HG02610 (cell line): ENCODE measurements at regions not wholly inside any gene's neighbourhood (a gene's known extent, or its start where the extent isn't known, plus 50 kb on each side); places are given as distances from the start of the nearest gene placed in this dataset.

Source experiments
- ATAC-seq: cut with Tn5 transposase; IDR thresholded peaks from one replicate; pipeline ENCODE4 v1.9.1; 2021; ENCODE audit warnings: mild to moderate bottlenecking, moderate library complexity; ENCODE audit not compliant: unreplicated experiment

DNA sequence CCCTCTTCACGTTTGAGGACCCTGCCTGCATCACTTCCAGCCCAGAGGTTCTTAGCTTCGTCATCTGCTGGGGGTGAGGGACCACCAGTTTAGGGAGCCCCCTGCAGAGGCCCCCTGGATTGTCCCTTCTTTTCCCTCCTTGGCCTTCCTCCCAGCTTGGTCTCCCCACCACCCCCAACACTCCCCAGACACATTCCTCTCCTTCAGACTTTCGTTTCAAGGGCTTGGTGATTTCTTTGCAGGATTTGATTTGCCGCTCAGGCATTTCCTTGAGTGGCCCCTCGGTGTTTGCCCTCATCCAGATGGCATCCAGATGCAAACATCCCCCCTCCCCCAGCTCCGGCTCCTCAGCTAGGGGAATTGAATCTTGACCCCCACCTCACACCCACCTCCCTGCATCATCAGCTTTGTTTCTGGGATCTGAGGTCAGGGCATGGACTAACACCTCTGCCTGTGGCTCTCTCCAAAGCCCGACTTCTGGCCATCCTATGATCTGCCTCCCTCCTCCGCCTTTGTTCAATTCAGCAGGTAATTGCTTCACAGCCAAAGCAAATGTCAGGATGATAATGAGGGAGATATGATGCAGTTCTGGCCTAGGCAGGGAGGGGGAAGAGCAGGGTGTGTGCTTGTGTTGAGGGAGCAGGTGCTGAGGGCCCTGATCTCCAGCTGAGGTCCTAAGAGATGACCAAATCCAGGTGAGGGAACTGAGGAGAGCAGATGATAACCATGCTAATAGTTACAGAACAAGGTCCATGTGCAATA, 141.5 kb downstream of the VEGFA start:
- no peak for ATAC-seq

DNA sequence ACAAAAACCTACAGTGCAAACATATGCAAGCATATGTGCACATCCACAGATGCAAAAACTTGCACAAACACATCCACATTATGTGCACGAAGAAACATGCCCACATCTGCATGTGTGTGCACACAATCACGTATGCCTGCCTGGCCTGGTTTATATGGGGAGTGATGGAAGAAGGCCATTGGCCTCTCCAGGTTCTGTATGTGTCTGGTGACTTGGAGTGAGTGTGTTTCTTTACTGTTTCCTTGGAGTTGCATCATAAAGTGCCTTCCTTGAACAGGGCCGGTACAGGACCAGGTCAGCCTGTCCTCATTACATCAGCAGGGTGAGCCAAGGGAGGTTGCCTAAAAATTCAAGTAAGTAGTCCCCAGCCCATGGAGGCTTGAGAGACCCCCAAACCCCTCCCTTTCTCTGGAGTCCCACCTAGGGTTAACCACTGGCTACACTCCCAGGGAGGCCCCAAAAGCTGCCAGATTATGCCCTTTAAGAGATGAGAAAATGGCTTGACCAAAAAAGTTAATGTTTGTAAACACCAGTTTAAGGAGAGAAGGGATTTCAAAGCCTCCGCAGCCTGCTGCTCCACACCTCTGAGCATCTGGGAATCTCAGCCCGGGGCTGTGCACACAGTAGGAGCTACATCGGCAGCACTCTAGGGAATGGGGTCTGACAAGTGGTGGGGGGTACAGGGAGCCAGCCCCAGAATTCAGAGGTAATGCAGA, 140.8 kb downstream of the VEGFA start:
- ATAC-seq: no peak

DNA sequence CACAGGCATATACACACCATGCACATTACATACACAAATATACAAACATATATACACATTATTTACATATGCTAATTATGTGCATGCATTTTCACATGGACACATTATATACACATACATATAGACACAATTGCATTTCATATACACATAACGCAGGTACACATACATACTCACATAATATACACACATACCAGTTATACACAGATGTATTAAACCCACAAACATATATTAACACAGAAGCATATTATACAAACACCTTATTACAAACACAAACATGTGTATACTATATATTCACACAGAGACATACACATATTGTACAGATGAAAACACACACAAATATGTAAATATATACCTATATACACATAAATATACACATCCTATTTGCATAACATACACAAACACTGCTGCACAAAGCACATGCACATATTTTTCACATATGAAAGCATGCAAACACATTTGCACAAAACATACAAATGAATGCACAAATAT, 140.2 kb downstream of the VEGFA start:
- no peak for ATAC-seq

DNA sequence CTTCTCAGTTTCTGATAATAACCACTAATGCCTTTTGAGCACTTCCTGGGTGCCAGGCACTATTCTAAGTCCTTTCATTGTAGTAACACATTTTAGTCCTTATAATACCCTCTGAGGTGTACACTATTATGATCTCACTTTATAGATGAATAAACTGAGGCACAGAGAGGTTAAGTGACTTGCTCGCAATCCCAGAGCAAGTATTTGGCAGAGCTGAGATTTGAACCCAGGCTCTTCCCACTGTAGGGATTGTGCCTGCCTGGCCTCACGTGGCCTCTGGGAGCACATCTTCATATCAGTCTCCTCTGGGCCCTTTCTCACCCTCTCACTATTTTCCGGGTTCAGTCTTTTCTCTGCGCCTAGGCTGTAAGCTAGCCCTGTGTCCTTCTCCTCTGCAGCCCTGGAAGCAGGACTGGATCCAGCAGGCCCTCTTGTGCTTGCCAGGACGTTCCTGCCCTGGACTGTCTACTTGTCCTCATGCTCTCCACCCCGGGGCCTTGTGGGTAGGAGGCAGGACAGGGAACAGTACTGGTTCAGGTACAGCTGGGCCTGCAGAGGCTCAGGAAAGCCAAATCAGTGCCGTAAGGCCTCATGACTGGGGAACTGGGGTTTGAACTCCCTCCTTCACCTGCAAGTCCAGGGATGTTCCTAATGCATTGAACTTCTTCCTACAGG, 139.6 kb downstream of the VEGFA start:
- no peak for ATAC-seq

DNA sequence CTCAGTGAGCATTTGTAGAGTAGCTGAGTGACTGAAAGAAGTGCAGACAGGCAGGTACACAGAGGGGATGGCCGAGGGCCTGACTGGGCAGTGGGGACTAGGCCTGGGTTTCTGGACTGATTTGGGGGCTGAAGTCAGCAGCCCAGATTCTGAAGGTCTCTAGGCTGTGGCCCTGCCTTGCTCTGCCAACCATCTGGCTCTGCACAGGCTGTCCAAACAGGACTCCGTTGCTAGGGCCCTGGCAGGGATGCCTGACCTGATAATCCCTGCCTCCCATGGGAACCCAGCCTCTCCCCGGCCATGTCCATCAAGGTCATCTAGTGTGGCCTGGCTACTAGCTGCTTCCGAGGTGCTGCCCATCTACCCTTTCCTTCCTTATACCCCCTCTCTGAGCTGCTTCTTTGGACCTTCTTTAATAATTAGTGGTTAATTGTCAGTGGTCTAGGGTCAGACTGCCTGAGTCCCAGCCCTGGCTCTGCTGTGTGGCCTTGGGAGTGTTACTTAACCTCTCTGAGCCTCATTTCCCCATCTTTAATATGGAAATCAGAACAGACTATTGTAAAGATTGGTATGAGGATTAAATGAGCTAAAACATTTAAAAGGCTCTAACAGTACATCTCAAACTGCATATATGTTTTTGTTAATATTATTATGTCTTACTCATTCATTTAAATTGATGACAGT, 137.9 kb downstream of the VEGFA start:
- no peak for ATAC-seq

DNA sequence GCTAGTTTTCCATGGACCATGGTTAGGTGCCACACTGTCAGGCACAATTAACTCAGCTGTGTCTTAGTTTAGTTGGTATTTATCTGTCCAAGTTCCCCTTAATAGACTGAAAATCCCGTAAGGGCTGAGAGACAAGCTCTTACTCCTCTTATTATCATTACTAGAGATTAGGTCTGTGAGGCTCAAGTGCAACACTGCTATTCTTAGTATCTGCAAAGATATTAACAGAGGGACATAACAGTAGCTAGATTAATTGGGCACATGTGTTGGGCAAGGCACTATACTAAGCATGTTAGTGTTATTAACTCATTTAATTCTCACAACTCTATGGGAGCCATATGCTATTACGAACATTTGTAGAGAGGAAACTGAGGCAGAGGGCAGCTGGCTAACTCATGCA, 137.3 kb downstream of the VEGFA start:
- ATAC-seq: no peak

DNA sequence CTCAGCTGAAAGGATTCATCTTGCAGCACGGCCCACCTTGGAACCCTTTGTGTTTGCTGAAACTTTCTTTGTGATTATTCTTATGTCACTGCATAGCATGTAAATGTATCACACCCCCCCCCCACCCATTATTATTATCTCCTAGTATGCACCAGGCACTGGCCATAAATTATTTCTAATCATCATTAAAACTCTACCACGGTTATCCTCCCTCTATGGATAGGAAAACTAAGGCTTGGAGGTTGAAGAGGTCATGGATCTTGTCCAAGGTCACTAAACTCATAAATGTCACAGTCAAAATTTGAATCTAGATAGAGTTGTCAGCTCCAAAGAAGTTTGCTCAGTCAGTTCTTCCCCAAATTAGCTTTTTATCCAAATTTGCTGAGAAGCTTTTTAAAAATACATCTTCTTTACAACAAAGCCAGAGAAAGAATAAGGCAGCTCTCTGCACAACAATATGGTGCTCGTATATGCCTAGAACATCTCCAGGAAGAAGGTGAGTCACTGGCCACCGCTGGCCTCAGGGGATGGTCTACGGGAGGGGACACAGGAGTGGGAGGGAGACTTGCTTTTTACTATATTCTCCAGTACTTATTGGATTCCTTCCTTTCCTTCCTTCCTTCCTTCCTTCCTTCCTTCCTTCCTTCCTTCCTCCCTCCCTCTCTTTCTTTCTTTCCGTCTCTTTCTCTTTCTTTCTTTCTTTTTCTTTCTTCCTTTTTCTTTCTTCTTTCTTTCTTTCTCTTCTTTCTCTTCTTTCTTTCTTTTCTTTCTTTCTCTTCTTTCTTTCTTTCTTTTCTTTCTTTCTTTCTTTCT, 134.5 kb downstream of the VEGFA start:
- ATAC-seq: no peak

DNA sequence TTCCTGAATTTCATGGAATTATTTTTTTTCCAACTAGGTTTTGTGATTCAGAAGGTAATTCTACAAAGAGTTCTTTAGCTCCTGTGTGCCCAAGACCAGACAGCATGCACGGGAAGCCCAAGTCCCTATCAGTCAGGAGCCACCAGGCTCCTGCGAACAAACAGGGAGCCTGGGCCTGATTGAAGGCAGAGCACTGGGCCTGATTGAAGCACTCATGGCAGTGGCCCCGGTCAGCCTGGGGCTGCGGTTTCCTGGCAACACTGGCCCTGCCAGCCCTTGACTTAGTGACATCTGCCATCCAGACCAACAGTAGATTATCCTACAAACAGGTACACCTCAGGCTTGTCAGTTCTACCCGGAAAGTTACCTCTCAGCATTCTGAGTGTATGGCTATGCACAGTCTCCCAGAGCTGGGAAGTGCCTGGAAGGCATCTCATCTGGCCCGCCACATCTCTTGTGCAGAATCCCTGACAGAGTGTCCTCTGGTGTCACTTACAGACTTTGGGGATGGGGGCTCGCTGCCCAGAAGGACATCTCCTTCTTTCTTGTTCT, 133.8 kb downstream of the VEGFA start:
- ATAC-seq: no peak

DNA sequence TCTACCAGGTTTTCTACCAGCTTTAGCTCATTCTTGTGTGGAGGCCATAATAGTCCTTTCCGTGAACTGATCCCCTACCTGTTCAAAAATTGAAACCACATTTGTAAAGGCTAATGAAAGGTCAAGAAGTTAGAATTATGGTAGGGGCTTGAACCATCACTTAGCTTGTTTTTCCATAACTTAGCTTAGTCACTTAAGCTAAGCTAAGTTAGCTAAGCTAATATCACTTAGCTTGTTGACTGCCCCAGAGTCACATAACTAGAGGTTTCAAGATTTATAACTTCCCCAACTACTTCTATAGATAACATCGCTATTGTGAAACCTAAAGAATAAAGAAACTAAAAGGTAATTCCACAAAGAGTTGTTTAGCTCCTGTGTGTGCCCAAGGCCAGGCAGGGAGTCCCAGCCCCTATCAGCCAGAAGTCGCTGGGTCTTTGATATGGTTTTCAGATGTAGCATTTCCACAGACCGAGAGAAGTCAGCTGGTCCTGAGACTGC, 131.8 kb downstream of the VEGFA start:
- no peak for ATAC-seq

DNA sequence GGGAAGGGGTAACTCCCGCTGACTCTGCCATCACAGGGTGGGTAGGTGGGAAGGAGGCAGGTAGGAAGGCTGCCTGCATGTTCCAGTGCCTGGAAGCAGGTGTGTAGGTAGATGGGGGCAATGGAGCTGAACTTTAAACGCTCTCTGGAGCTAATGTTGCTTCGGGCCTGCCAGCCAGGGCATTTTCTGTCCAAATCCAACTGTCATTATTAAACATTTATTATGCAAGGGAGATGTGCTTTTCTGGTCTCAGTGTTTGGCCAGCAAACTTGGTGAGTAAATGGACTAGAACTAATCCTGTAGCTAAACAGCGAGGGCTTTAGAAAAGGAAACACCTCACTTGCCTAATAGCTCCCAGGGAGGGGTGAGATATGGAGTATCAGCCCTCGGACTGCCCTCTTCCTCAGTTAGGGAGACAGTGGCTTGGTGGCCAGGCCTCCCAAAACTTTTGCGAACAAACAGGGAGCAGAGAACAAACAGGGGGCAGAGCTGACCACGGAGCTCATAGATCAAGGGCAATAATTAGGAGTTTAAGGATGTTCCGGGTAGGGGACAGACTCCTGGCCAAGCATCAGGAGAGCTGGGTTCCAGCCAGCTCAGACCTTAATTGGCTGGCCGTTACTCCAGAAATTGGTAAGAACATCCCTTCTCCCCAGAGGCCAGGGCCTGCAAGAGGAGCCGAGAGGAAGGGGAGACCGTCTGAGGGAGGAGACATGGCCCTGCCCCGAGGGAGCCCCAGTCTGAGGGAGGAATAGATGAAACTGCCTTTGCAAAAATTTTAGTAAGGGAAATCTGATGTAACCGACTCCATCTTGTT, 131.1 kb downstream of the VEGFA start:
- no peak for ATAC-seq

DNA sequence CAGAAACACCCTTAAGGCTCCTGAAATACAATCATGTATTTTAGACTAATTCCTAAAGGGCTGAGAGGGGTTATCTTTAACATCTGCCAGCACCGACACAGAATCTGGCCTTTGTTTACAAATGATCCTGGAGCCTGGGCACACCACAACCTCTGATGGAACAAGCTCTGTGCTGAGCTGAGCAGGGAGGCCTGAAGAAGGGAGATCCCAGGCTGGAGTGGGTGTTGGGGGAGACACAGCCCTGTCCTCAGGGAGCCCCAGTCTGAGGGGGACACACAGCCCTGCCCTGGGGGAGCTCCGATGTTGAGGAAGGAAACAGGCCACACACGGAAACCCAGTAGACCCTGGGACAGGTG, 130.5 kb downstream of the VEGFA start:
- ATAC-seq: no peak

DNA sequence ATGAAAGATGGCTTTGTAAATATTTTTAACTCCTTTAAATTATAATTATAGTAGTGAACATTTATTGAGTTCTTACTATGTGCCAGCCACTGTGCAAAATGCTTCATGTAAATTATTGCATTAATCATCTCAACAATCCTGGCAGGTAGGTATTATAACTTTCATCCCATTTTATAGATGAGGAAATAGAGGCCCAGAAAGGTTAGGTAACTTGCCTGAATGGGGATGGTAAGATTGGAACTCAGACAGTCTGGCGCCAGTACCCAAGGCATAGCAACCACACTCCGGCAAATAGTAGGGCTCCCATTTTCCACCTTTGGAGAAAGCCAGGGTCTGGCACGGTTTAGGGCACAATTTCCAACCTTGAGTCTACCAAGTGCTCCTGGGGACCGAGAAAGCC, 129.8 kb downstream of the VEGFA start:
- no peak for ATAC-seq

DNA sequence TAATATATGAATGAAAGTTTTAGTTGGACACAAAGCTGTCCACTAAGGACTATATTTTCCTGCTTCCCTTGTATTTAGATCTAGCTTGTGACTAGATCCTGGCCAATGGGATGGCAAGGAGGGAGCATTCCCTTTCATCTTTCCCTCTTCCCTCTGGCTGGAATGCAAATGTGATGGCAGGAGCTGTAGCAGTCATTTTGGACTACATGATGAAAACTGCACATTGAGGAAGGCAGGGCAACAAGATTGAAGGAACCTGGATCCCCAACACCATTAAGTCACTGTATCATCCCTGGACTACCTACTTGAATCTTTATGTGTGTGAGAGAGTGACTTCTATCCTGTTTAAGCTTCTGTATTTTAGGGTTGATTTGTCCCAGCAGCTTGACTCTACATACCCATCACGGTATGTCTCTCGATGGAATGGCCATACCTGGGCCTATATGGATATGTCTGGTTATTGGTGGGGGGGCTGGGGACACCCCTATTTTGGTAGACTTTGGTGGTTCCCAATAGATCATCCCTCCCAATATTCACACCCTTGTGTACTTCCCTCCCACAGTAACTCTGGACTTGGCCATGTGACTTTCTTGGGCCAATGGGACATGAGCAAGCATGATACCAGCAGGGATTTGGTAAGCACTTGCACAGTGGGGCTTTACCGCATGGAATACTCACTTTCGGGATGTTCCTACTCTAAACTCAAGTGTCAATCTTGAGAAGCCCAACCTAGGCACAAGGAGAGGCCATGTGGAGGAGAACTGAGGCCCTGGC, 128.5 kb downstream of the VEGFA start:
- no peak for ATAC-seq

DNA sequence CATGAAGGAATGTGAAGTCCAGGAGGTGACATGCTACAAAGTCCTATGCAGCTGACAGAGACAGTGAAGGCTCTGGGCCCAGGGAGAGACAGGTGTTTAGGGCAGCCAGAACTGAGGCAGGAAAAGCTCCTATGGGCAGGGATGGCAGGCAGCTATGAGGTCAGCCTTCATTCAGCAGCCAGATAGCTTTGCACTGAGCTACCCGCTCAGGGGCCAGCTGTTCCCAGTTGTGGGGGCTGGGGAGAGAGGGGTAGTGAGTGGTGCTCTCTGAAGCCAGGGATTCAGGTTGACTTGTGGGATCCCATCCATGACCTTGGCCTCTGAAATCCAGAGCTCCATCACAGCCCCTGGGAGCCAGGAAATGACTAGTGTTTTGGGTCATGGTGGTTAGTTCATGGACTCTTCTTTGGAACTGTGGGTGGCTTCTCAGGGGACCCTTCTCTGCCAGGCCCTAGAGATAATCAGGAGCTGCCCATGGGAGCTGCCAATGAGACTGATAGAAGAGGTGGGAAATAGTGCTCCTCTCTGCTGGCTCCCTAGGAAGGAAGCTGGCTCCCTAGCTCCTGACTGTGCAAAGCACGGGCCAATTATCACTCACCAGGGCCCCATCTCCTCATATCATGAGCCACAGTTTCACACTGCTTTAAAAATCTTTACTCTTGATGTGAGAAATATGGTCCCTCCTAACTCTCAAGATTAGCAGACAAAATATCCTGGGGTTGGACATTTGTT, 127.7 kb downstream of the VEGFA start:
- ATAC-seq: no peak

DNA sequence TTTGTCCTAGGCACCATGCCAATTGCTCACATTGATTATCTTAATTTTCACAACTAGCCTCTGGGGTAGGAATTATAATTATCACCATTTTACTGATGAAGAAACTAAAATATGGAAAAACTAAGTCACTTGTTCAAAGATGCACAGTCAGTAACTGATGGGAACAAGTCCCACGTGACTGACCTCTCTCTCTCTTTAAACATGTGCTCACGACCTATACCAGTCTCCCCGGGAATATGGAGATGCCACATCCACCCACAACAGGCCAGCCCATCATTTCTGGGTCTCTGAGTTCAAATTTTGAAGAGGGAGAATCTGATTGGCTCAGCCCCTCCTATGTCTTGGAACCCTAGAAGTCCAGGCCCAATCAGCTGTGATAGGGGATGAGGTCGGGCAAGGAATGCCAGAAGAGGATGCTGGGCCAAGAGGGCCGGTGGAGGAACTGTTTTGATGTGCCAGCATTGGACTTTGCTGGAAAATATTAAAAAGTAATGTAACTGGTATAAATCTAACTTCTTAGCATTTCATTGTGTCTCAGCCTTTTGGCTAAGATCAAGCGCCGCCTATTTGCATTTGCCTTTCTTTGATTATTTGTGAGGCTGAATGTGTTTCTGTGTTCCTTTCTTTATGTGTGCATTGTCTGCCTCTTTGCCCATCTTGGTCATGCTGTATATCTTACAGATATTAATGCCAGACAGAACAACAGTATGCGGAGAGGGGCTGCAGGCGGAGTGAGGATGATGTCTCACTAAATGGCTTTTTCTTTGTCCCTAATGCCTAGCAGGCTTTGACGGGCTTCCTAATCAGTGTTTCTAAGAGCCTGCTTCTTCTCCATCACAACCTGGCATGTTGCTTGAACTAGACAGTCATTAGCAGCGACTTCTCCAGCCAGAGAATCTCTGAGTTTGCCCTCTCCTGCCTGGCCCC, 126.6 kb downstream of the VEGFA start:
- no peak for ATAC-seq

DNA sequence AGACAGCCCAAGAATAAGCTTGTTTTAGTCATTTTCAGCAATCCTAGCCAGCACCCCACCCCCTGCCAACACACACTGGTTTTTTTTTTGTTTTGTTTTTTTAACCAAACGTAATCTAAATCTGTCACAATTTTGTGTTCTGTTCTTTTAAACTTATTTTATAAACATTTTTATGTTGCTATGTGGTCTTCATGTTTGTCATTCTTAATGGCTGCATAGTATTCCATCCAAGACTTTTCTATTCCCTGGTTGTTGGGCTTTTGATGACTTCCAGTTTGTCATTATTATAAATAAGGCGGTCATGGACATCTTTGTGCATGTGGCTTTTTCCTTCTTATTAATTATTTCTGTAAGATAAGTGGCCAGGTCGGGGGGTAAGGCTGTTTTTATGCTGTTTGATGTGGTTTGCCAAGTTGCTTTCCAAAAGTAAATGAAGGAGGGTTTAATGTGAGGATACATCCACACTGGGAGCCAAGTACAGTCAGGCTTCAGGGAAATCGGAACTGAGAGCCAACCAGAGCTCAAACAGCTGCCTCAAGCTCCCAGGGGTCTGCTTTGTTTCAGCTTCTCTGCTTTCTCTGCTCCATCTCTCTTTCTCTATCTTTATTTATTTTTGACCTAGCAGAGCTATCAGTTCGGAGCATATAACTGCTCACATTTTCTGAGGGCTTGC, 125.8 kb downstream of the VEGFA start:
- no peak for ATAC-seq
